ENCODE measurements at regions not wholly inside any gene's neighbourhood (a gene's known extent, or its start where the extent isn't known, plus 50 kb on each side); places are given as distances from the start of the nearest gene placed in this dataset.

DNA sequence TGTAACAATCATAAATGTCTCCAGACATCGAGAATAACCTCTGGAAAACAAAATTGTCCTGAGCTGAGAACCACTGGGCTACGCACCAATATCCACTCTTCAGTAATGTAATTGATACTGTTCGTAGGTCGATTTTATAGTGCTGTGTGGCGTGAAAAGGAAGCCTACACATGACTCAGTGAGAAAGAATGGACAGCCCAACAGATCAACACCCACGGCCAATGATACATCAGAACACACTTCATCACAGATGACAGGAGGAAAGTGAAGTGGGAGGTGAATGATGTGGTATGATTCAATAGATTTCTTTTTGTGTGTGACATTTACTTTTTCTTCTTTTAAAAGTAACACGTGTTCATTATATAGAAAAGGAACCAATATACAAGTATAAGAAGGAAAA is 93.5 kb downstream of the RPS12 start:
- H3K9me3 ChIP-seq (ENCODE audit: control insufficient read depth in 4 of 4, insufficient read depth in 3 of 4, low read length in 3 of 4), result no peaks in the 10 kb centered on the region
- no peaks in the 10 kb centered on the region for H3K36me3 ChIP-seq (ENCODE audit: control insufficient read depth in 4 of 4, insufficient read depth in 4 of 4, low read length in 4 of 4)
- no peak overlapping the region for H3K4me3 ChIP-seq
- WGBS, 2 donors, result 61 to 80% methylated on average over 7 of the region's 7 CpGs
- peaks cover 0 to 3% (median 0%) of the 10 kb centered on the region in 5 donors for H3K4me1 ChIP-seq (ENCODE audit: control insufficient read depth in 5 of 5, insufficient read depth in 5 of 5, low read length in 5 of 5)
- H3K27ac ChIP-seq (ENCODE audit: low read depth in 1 of 2, low read length in 1 of 2), result no peak overlapping the region
- H3K9ac ChIP-seq (ENCODE audit: insufficient read depth in 1 of 2, low read length in 2 of 2), result no peak overlapping the region
- DNase-seq (peak in 1 of 3 donors; percentile 47), ATAC-seq (ENCODE audit: insufficient read depth, low FRiP score) (no peak)
- TF ChIP-seq, protein P1, sequence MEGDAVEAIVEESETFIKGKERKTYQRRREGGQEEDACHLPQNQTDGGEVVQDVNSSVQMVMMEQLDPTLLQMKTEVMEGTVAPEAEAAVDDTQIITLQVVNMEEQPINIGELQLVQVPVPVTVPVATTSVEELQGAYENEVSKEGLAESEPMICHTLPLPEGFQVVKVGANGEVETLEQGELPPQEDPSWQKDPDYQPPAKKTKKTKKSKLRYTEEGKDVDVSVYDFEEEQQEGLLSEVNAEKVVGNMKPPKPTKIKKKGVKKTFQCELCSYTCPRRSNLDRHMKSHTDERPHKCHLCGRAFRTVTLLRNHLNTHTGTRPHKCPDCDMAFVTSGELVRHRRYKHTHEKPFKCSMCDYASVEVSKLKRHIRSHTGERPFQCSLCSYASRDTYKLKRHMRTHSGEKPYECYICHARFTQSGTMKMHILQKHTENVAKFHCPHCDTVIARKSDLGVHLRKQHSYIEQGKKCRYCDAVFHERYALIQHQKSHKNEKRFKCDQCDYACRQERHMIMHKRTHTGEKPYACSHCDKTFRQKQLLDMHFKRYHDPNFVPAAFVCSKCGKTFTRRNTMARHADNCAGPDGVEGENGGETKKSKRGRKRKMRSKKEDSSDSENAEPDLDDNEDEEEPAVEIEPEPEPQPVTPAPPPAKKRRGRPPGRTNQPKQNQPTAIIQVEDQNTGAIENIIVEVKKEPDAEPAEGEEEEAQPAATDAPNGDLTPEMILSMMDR (IDR thresholded peaks at IDR 0.05; ENCODE audit: control extremely low read depth, extremely low read depth), result no peak
- no peaks in the 10 kb centered on the region for H3K27me3 ChIP-seq (ENCODE audit: control insufficient read depth in 3 of 3, insufficient read depth in 3 of 3, low read length in 2 of 3)

GRCh38 chr6:132909742-132910141 is 95.4 kb downstream of the RPS12 start:
- Histone ChIP-seq H3K9me3 (ENCODE audit: control insufficient read depth in 4 of 4, insufficient read depth in 3 of 4, low read length in 3 of 4) (no peaks in the 10 kb centered on the region), H3K4me3 (no peak overlapping the region), H3K4me1 (ENCODE audit: control insufficient read depth in 5 of 5, insufficient read depth in 5 of 5, low read length in 5 of 5) (peaks cover 0 to 3% (median 0%) of the 10 kb centered on the region in 5 donors), H3K27ac (ENCODE audit: low read depth in 1 of 2, low read length in 1 of 2) (no peak overlapping the region), H3K27me3 (ENCODE audit: control insufficient read depth in 3 of 3, insufficient read depth in 3 of 3, low read length in 2 of 3) (no peaks in the 10 kb centered on the region), H3K9ac (ENCODE audit: insufficient read depth in 1 of 2, low read length in 2 of 2) (no peak overlapping the region), H3K36me3 (ENCODE audit: control insufficient read depth in 4 of 4, insufficient read depth in 4 of 4, low read length in 4 of 4) (no peaks in the 10 kb centered on the region)
- TF ChIP-seq, protein P1 (IDR thresholded peaks at IDR 0.05; ENCODE audit: control extremely low read depth, extremely low read depth), result no peak
- 87 to 92% methylated on average over 1 of the region's 1 CpG for WGBS, 2 donors
- no peak for DNase-seq
- ATAC-seq (ENCODE audit: insufficient read depth, low FRiP score), result no peak

GRCh38 chr6:132910759-132911158 is 96.4 kb downstream of the RPS12 start:
- no peak for DNase-seq
- Histone ChIP-seq H3K9me3 (ENCODE audit: control insufficient read depth in 4 of 4, insufficient read depth in 3 of 4, low read length in 3 of 4) (no peaks in the 10 kb centered on the region), H3K9ac (ENCODE audit: insufficient read depth in 1 of 2, low read length in 2 of 2) (no peak overlapping the region), H3K4me3 (no peak overlapping the region), H3K27me3 (ENCODE audit: control insufficient read depth in 3 of 3, insufficient read depth in 3 of 3, low read length in 2 of 3) (no peaks in the 10 kb centered on the region), H3K27ac (ENCODE audit: low read depth in 1 of 2, low read length in 1 of 2) (no peak overlapping the region), H3K36me3 (ENCODE audit: control insufficient read depth in 4 of 4, insufficient read depth in 4 of 4, low read length in 4 of 4) (no peaks in the 10 kb centered on the region), H3K4me1 (ENCODE audit: control insufficient read depth in 5 of 5, insufficient read depth in 5 of 5, low read length in 5 of 5) (peaks cover 0 to 3% (median 0%) of the 10 kb centered on the region in 5 donors)
- WGBS, 2 donors, result 44 to 46% methylated on average over 2 of the region's 2 CpGs
- TF ChIP-seq, protein P1 (IDR thresholded peaks at IDR 0.05; ENCODE audit: control extremely low read depth, extremely low read depth), result no peak
- ATAC-seq (ENCODE audit: insufficient read depth, low FRiP score), result no peak
